Activated T-cell treated with anti-CD3 and anti-CD28 coated beads, Interleukin-2, amount 50 U/mL, for 72 hours (primary cell): ENCODE measurements at regions not wholly inside any gene's neighbourhood (a gene's known extent, or its start where the extent isn't known, plus 50 kb on each side); places are given as distances from the start of the nearest gene placed in this dataset.

Source experiments
- ATAC-seq, 2 donors: fragments of 150-1000 bp; cut with Tn5 transposase; replicated peaks in 1 of 2; 2 replicates each; pipeline ENCODE4 v1.10.0; 2021; ENCODE audit warnings: moderate library complexity in 2 of 2, mild to moderate bottlenecking in 1 of 2
- DNase-seq, 2 donors: peaks; one replicate each; pipeline ENCODE4 v3.0.0; 2021 to 2022; ENCODE audit warnings: mixed read lengths in 1 of 2
- H3K27ac Mint-ChIP-seq: one replicate; pipeline ENCODE4 v1.8.0; 2022; ENCODE audit warnings: mild to moderate bottlenecking, moderate library complexity, mixed read lengths
- H3K27me3 Mint-ChIP-seq: one replicate; pipeline ENCODE4 v1.8.0; 2022; ENCODE audit warnings: low read depth, mixed read lengths
- H3K36me3 Mint-ChIP-seq, 2 donors: one replicate each; pipeline ENCODE4 v1.8.0; 2022; ENCODE audit warnings: mixed read lengths in 2 of 2, mild to moderate bottlenecking in 1 of 2; ENCODE audit not compliant: insufficient read depth in 2 of 2
- H3K4me1 Mint-ChIP-seq: one replicate; pipeline ENCODE4 v1.8.0; 2022; ENCODE audit warnings: low read depth, mixed read lengths
- H3K4me3 Mint-ChIP-seq, 2 donors: one replicate each; pipeline ENCODE4 v1.8.0; 2022; ENCODE audit warnings: mild to moderate bottlenecking in 2 of 2, mixed read lengths in 2 of 2, moderate library complexity in 2 of 2
- H3K9me3 Mint-ChIP-seq, 2 donors: one replicate each; pipeline ENCODE4 v1.8.0; 2022; ENCODE audit warnings: mixed read lengths in 2 of 2

- Mint-ChIP-seq H3K27me3 (no peaks in the 10 kb centered on the region), H3K4me1 (no peaks in the 10 kb centered on the region), H3K36me3 (no peaks in the 10 kb centered on the region)
Measured at GRCh38 chr10:84921701-84922100, 593.3 kb downstream of the CCSER2 start.

DNA sequence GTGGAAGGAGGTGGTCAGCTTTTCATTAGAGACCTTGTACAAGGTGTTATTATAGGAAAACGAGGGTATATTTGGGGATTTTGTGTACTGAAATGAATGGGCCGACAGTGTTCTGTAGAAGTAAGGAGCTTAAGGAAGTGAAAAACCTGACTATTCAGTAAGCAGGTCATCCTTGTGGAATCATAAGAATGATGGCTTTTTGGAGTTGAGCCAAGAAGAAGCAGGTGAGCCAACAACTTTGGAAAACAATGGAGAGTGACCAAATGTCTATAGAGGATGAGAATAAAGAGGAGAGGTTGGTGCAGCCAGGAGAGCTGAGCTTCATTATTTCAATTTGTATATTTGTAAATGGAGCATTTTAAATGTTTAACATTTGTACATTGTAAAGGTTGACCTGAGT lies 595.7 kb downstream of the CCSER2 start:
- Mint-ChIP-seq H3K27me3 (no peaks in the 10 kb centered on the region), H3K4me3 (no peak overlapping the region), H3K36me3 (no peaks in the 10 kb centered on the region), H3K4me1 (no peaks in the 10 kb centered on the region), H3K27ac (no peak overlapping the region), H3K9me3 (no peaks in the 10 kb centered on the region)
- ATAC-seq: no peak
- DNase-seq: no peak

More at GRCh38 chr10:84921701-84922100, 593.3 kb downstream of the CCSER2 start:
- DNase-seq (no peak), ATAC-seq (no peak)
- H3K4me3 Mint-ChIP-seq: no peak overlapping the region
- peaks cover 0 to 4% of the 10 kb centered on the region in 2 donors for H3K9me3 Mint-ChIP-seq
- no peak overlapping the region for H3K27ac Mint-ChIP-seq

- H3K4me3 Mint-ChIP-seq: no peak overlapping the region
- ATAC-seq (no peak), DNase-seq (no peak)
- H3K27me3 Mint-ChIP-seq: no peaks in the 10 kb centered on the region
- no peaks in the 10 kb centered on the region for H3K9me3 Mint-ChIP-seq
- no peaks in the 10 kb centered on the region for H3K4me1 Mint-ChIP-seq
- no peak overlapping the region for H3K27ac Mint-ChIP-seq
- H3K36me3 Mint-ChIP-seq: no peaks in the 10 kb centered on the region
Measured at GRCh38 chr10:84925495-84925894, 597.1 kb downstream of the CCSER2 start.

GRCh38 chr10:84933402-84933801 lies 605.0 kb downstream of the CCSER2 start:
- Mint-ChIP-seq H3K36me3 (no peaks in the 10 kb centered on the region), H3K4me1 (no peaks in the 10 kb centered on the region), H3K27me3 (no peaks in the 10 kb centered on the region), H3K9me3 (no peaks in the 10 kb centered on the region), H3K27ac (no peak overlapping the region), H3K4me3 (no peak overlapping the region)
- DNase-seq: no peak
- no peak for ATAC-seq

DNA sequence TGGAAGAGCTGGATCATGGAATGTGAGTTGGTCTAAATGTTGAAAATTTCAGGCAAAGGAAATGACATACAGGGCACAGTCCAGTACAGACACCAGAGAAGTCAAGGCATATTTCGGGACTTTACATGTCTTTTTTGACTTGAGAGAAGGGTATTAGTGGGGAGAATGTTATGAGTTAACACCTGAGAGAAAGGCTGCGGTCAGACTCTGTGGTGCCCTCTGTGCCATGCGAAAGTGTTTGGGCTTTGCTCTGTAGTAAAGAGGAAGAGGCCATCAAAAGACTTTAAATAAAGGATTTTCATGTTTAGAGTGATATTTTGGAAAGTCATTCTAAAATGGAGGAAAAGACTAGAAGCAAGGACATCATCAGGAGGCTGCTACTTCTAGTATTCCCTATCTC lies 607.4 kb downstream of the CCSER2 start:
- Mint-ChIP-seq H3K27me3 (no peaks in the 10 kb centered on the region), H3K4me3 (no peak overlapping the region), H3K9me3 (no peaks in the 10 kb centered on the region), H3K4me1 (no peaks in the 10 kb centered on the region), H3K36me3 (no peaks in the 10 kb centered on the region), H3K27ac (no peak overlapping the region)
- no peak for DNase-seq
- no peak for ATAC-seq

DNA sequence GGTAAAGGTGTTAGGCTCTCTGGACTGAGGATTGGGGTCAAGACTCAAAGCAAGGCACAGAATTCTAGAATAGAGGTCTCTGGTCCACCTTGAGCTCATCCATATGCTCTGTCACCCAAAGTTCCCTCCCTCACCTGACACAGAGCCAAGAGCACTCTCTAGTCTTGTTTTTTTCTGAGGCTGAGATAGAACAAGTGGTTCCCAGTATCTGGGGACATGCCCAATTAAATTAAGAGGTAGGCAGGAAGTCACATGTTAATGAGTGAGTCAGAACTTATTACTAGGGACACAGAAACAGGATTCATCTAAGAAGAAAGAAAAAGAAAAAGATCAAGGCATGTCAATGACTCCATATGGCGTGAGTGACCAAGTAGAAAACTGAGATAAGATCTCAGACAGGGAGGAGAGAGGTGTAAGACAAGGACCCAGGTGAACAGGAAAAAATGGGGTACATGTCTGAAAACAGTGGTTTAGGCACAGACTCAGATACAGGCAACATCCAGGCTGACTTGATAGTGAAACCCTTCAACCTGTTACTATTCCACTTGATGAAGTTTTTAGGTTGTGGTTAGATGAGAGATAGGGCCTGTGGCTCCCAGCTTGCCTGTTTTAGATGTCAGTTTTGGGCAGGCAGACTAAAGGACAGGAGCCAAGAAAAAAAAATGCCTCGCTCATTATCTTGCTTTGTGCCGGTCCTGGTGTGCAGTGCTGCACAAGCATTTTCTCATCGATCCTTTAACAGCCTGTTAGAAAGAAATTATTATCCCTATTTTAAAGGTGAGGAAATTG lies 609.9 kb downstream of the CCSER2 start:
- DNase-seq (no peak), ATAC-seq (no peak)
- Mint-ChIP-seq H3K4me3 (no peak overlapping the region), H3K9me3 (no peaks in the 10 kb centered on the region), H3K36me3 (no peaks in the 10 kb centered on the region), H3K27ac (no peak overlapping the region), H3K4me1 (no peaks in the 10 kb centered on the region), H3K27me3 (no peaks in the 10 kb centered on the region)

GRCh38 chr10:84943541-84943940 lies 615.2 kb downstream of the CCSER2 start:
- no peak overlapping the region for H3K4me3 Mint-ChIP-seq
- H3K27ac Mint-ChIP-seq: no peak overlapping the region
- no peaks in the 10 kb centered on the region for H3K36me3 Mint-ChIP-seq
- no peaks in the 10 kb centered on the region for H3K9me3 Mint-ChIP-seq
- H3K27me3 Mint-ChIP-seq: no peaks in the 10 kb centered on the region
- DNase-seq (no peak), ATAC-seq (no peak)
- H3K4me1 Mint-ChIP-seq: no peaks in the 10 kb centered on the region

GRCh38 chr10:84944187-84944586 lies 615.8 kb downstream of the CCSER2 start:
- Mint-ChIP-seq H3K4me3 (no peak overlapping the region), H3K9me3 (no peaks in the 10 kb centered on the region), H3K36me3 (no peaks in the 10 kb centered on the region), H3K4me1 (no peaks in the 10 kb centered on the region), H3K27me3 (no peaks in the 10 kb centered on the region), H3K27ac (no peak overlapping the region)
- ATAC-seq (no peak), DNase-seq (no peak)

DNA sequence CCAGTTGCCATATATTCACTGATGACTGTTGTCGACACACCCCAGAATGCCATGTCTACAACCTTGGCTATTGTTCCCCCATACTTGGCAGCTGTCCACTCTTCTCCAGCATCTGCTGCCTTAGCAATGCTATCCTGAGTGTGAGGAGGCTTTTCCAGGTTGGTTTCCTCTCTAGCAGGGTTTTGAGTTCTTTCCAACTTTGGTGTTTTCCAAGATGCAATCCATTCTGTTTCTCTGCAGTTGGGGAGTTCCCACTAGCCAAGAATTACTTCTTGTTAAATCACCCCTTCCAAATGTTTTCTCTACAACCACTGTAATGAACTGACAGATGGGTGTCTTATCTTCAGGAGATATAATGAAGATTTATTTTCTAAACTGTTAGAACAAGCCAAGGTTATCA lies 617.4 kb downstream of the CCSER2 start:
- Mint-ChIP-seq H3K27me3 (no peaks in the 10 kb centered on the region), H3K4me1 (no peaks in the 10 kb centered on the region), H3K27ac (no peak overlapping the region), H3K9me3 (no peaks in the 10 kb centered on the region), H3K4me3 (no peak overlapping the region), H3K36me3 (no peaks in the 10 kb centered on the region)
- ATAC-seq (no peak), DNase-seq (no peak)

DNA sequence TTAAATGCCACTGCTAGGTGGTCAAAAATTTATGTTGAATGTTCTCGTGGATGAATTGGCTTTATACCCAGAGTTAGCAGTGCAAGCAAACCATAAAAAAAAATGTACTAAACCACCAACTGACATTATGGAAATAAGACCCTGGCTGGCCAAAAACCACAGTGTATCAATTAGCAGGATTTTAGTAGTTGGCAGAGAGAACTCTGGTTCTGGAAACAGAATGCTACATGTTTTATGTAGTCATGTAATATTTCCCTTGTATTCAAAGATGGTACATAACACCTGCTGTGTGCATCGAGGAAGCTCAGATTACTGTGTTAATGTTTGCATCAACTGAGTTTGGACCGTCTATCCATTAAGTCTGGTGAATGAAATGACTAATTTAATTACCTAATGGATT lies 618.5 kb downstream of the CCSER2 start:
- ATAC-seq (no peak), DNase-seq (no peak)
- Mint-ChIP-seq H3K9me3 (no peaks in the 10 kb centered on the region), H3K27me3 (no peaks in the 10 kb centered on the region), H3K4me3 (no peak overlapping the region), H3K4me1 (no peaks in the 10 kb centered on the region), H3K36me3 (no peaks in the 10 kb centered on the region), H3K27ac (no peak overlapping the region)

DNA sequence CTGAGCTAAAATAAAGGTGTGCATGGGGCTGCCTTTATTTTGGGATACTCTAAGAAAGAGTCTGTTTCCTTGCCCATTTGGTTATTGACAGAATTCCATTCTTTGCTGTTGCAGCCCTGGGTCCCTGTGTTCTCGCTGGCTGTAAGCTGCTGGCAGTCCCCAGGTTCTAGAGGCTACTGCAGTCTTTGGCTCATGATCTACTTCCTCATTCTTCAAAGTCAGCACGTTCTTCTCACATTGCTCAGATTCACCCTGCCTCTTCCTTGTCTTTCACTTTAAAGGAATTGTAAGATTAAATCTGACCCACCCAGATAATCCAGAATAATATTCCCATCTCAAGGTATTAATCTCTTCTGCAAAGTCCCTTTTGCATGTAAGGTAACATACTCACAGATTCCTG lies 620.3 kb downstream of the CCSER2 start:
- Mint-ChIP-seq H3K36me3 (no peaks in the 10 kb centered on the region), H3K27me3 (no peaks in the 10 kb centered on the region), H3K4me3 (no peak overlapping the region), H3K4me1 (no peaks in the 10 kb centered on the region), H3K9me3 (no peaks in the 10 kb centered on the region), H3K27ac (no peak overlapping the region)
- DNase-seq (no peak), ATAC-seq (no peak)

- H3K36me3 Mint-ChIP-seq: no peaks in the 10 kb centered on the region
- H3K4me3 Mint-ChIP-seq: no peak overlapping the region
- H3K27me3 Mint-ChIP-seq: no peaks in the 10 kb centered on the region
- no peaks in the 10 kb centered on the region for H3K9me3 Mint-ChIP-seq
- H3K27ac Mint-ChIP-seq: no peak overlapping the region
- no peak for ATAC-seq
- no peak for DNase-seq
- H3K4me1 Mint-ChIP-seq: no peaks in the 10 kb centered on the region
Measured at GRCh38 chr10:84951616-84952015, 623.2 kb downstream of the CCSER2 start.

- no peak for DNase-seq
- ATAC-seq: no peak
- Mint-ChIP-seq H3K27ac (no peak overlapping the region), H3K9me3 (peaks cover 0 to 2% of the 10 kb centered on the region in 2 donors), H3K4me3 (no peak overlapping the region), H3K4me1 (no peaks in the 10 kb centered on the region), H3K36me3 (no peaks in the 10 kb centered on the region), H3K27me3 (no peaks in the 10 kb centered on the region)
Measured at GRCh38 chr10:84957427-84957826, 629.0 kb downstream of the CCSER2 start.

DNA sequence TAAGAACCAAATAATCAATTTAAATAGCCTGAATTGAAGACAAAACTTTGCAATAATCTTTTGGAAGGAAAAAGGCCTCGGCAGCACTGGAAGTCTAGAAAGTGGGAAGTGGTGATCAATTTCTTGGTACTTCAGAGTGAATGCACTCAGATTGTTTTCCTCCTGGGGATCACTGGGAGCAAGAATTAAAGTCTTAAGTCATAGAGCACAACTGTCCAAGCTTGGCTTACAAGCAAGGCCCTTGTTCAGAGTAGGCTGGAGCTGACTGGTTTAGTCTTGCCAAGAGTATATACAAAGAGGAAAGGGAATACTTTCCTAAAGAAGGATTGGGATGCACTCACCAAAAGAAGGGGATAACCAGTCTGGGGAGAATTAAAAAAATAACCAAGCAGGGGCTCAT lies 637.1 kb downstream of the CCSER2 start:
- Mint-ChIP-seq H3K36me3 (no peaks in the 10 kb centered on the region), H3K27me3 (no peaks in the 10 kb centered on the region), H3K27ac (no peak overlapping the region), H3K4me3 (no peak overlapping the region), H3K9me3 (no peaks in the 10 kb centered on the region), H3K4me1 (no peaks in the 10 kb centered on the region)
- DNase-seq (no peak), ATAC-seq (no peak)
